HepG2 (cell line): ENCODE measurements at regions not wholly inside any gene's neighbourhood (a gene's known extent, or its start where the extent isn't known, plus 50 kb on each side); places are given as distances from the start of the nearest gene placed in this dataset.
"Not testable (repeated sequence)": the region's sequence is repeated elsewhere in the genome, so short reads cannot be mapped to it uniquely, and the experiment has no call there.

Source experiments
- ATAC-seq: fragments of 200-7000 bp; cut with Tn5 transposase; 3 replicates; pipeline ENCODE4 v1.9.1; 2020; ENCODE audit warnings: mild to moderate bottlenecking, moderate library complexity
- BruUV-seq: library from RNA; stranded (reverse); fragments of 400-500 nt; replicated peaks from 2 replicates; lab custom pipeline; 2021; lab: Mats Ljungman, UMichigan
- CTCF ChIA-PET: fragments of 300-600 bp; formaldehyde crosslinking; extraction: SDS; loops from one replicate; lab custom pipeline; 2021; ENCODE audit warnings: low total read pairs, inconsistent platforms, low intra/inter-chr PET ratio; lab: Yijun Ruan, JAX
- POLR2A ChIA-PET: fragments of 350-600 bp; sonication (Branson Sonifier 250); formaldehyde crosslinking; loops from one replicate; lab custom pipeline; 2020; ENCODE audit warnings: antibody characterized with exemption, inconsistent platforms; lab: Yijun Ruan, JAX
- DNase-seq: peaks from one replicate; pipeline ENCODE4 v3.0.0-alpha.2; 2015; ENCODE audit warnings: low spot score
- FAIRE-seq: peaks from 3 replicates; lab custom pipeline; 2011; peaks lifted over from hg19 to GRCh38; lab: Jason Lieb, UNC
- H2AFZ ChIP-seq: one replicate; pipeline ENCODE4 v1.6.1; 2011; ENCODE audit warnings: low read length, inconsistent platforms
- H3K27ac ChIP-seq: fragments of 300-600 bp; 3 replicates; pipeline ENCODE4 v1.8.0; 2011; ENCODE audit warnings: mixed run types, mild to moderate bottlenecking, mixed read lengths, low read length, inconsistent platforms; ENCODE audit not compliant: insufficient read depth; ENCODE audit errors: extremely low read length
- H3K27me3 ChIP-seq, 2 experiments: fragments of 200-600 bp in 1 of 2; 2 replicates in 1 of 2; 3 replicates in 1 of 2; pipeline versions ENCODE4 v1.6.0 to v1.8.0; 2011; ENCODE audit warnings: low read length in 2 of 2, mild to moderate bottlenecking in 2 of 2, moderate library complexity in 2 of 2, inconsistent platforms in 1 of 2; ENCODE audit not compliant: insufficient read depth in 2 of 2, control insufficient read depth in 1 of 2
- H3K36me3 ChIP-seq, 2 experiments: fragments of 200-600 bp in 1 of 2; replicated peaks in 1 of 2; 2 replicates in 1 of 2; 3 replicates in 1 of 2; pipeline versions ENCODE4 v1.5.1 to v1.8.0; 2011; ENCODE audit warnings: low read length in 2 of 2, inconsistent platforms in 1 of 2; ENCODE audit not compliant: insufficient read depth in 2 of 2, control insufficient read depth in 1 of 2
- H3K4me1 ChIP-seq: 2 replicates; pipeline ENCODE4 v1.5.1; 2012; ENCODE audit warnings: low read length, inconsistent platforms; ENCODE audit not compliant: insufficient read depth
- H3K4me2 ChIP-seq: 2 replicates; pipeline ENCODE4 v1.6.0; 2011; ENCODE audit warnings: low read depth, low read length, inconsistent platforms
- H3K4me3 ChIP-seq, 3 experiments: fragments of 200-600 bp in 1 of 3; sonication (generic), shearing (Covaris generic) in 1 of 3; replicated peaks in 1 of 3; 2 replicates each; pipeline ENCODE4 v1.5.1; 2011 to 2016; ENCODE audit warnings: low read length in 3 of 3, inconsistent platforms in 2 of 3, low read depth in 2 of 3, mild to moderate bottlenecking in 2 of 3, control low read depth in 1 of 3, mixed read lengths in 1 of 3; ENCODE audit not compliant: insufficient read depth in 1 of 3
- H3K79me2 ChIP-seq: one replicate; pipeline ENCODE4 v1.6.1; 2011; ENCODE audit warnings: low read length, inconsistent platforms; ENCODE audit not compliant: insufficient read depth
- H3K9ac ChIP-seq: 2 replicates; pipeline ENCODE4 v1.6.0; 2011; ENCODE audit warnings: mild to moderate bottlenecking, low read depth, low read length, inconsistent platforms; ENCODE audit not compliant: insufficient read depth
- H3K9me3 ChIP-seq: 2 replicates; pipeline ENCODE4 v1.5.1; 2012; ENCODE audit warnings: mild to moderate bottlenecking, low read length
- H4K20me1 ChIP-seq: 2 replicates; pipeline ENCODE4 v1.6.0; 2011; ENCODE audit warnings: inconsistent platforms, mild to moderate bottlenecking, low read length, moderate library complexity; ENCODE audit not compliant: insufficient read depth
- ADNP ChIP-seq: sonication (generic); formaldehyde crosslinking; IDR thresholded peaks from 2 replicates; pipeline ENCODE4 v1.4.0; 2020; ENCODE audit warnings: missing genetic modification reagents
- ISX ChIP-seq: sonication (generic); formaldehyde crosslinking; conservative IDR thresholded peaks from 2 replicates; pipeline ENCODE4 v1.5.0; 2020; ENCODE audit warnings: missing genetic modification reagents
- MLLT10 ChIP-seq: sonication (generic); formaldehyde crosslinking; IDR thresholded peaks from 2 replicates; pipeline ENCODE4 v1.4.0; 2020; ENCODE audit warnings: missing genetic modification reagents
- SNRNP70 ChIP-seq: fragments of 200-400 bp; formaldehyde crosslinking; IDR thresholded peaks from 2 replicates; pipeline ENCODE4 v1.6.1; 2017; ENCODE audit warnings: mild to moderate bottlenecking, low read depth, low read length, moderate library complexity
- SP140L ChIP-seq: sonication (generic); formaldehyde crosslinking; IDR thresholded peaks from 2 replicates; pipeline ENCODE4 v1.4.0; 2020; ENCODE audit warnings: missing genetic modification reagents, borderline replicate concordance
- ZNF597 ChIP-seq: sonication (generic); formaldehyde crosslinking; IDR thresholded peaks from 2 replicates; pipeline ENCODE4 v1.5.0; 2020; ENCODE audit warnings: missing genetic modification reagents
- ZNF609 ChIP-seq: sonication (generic); formaldehyde crosslinking; IDR thresholded peaks from 2 replicates; pipeline ENCODE4 v1.4.0; 2020; ENCODE audit warnings: mild to moderate bottlenecking, missing genetic modification reagents, borderline replicate concordance
- ZNF772 ChIP-seq: sonication (generic); formaldehyde crosslinking; IDR thresholded peaks from 2 replicates; pipeline ENCODE4 v1.5.0; 2020; ENCODE audit warnings: mild to moderate bottlenecking, missing genetic modification reagents
- ZNF839 ChIP-seq: sonication (generic); formaldehyde crosslinking; IDR thresholded peaks from 2 replicates; pipeline ENCODE4 v1.4.0; 2020; ENCODE audit warnings: missing genetic modification reagents, mild to moderate bottlenecking, borderline replicate concordance
- WGBS: methylation state at CpG from one replicate; pipeline ENCODE4 v1.1.6; 2017; ENCODE audit warnings: low lambda C conversion rate; 5-methylcytosine and 5-hydroxymethylcytosine counted together
- in situ Hi-C: cut with HindIII; loops from 2 replicates; pipeline ENCODE4 v1.10.0; 2017; ENCODE audit warnings: low pct_unique_long_range_greater_than_20kb; ENCODE audit not compliant: extremely low pct_ligation_motif_present
- intact Hi-C: fragments of 100-400 bp; cut with micrococcal nuclease; formaldehyde crosslinking; loops from one replicate; pipeline ENCODE4 v1.10.0; 2022; ENCODE audit not compliant: unreplicated experiment

DNA sequence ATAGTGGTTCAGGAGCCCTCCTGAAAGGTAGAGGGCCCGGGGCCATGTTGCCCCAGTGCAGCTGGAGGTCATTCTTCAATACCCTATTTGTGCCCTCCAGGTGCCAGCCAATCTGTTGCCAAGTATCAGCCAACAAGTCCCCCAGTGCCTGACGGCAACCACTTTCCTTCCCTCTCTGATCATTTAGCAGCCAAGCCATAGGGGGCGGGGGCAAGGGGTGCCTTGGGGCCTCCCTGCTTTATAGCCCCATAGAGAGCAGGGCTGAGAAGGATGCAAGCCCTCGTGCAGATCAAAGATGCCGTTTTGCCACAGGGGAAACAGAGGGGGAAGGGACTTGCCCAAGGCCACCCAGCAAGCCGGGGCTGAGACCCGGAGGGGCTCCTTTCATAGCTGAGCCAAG lies 149.0 kb upstream of the CHST15 start (continued):
- TF ChIP-seq ZNF597 (no peak), ZNF839 (CRISPR knock-in tag) (no peak), ISX (no peak), SNRNP70 (no peak)
- TF ChIP-seq, all 625 proteins: peak for 0

DNA sequence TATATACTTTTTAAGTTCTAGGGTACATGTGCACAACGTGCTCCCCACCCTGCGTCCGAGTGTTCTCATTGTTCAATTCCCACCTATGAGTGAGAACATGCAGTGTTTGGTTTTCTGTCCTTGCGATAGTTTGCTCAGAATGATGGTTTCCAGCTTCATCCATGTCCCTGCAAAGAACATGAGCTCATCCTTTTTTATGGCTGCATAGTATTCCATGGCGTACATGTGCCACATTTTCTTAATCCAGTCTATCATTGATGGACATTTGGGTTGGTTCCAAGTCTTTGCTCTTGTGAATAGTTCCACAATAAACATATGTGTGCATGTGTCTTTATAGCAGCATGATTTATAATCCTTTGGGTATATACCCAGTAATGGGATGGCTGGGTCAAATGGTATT lies 148.1 kb upstream of the CHST15 start:
- H3K4me3 ChIP-seq, FAIRE-seq, H4K20me1 ChIP-seq, DNase-seq, H2AFZ ChIP-seq, H3K9ac ChIP-seq, H3K36me3 ChIP-seq, H3K9me3 ChIP-seq, intact Hi-C loops, H3K4me1 ChIP-seq, H3K27ac ChIP-seq, CTCF ChIA-PET, H3K79me2 ChIP-seq, in situ Hi-C loops, POLR2A ChIA-PET, BruUV-seq, H3K4me2 ChIP-seq, ATAC-seq: not testable (repeated sequence)
- 61% methylated on average over 5 of the region's 5 CpGs for WGBS
- H3K27me3 ChIP-seq = peaks cover 2 to 22% of the 10 kb centered on the region in 2 experiments; a peak in 3 of 5 replicates

- DNase-seq = no peak
- ChIA-PET CTCF (no interaction called here), POLR2A (no interaction called here)
- no peak for ATAC-seq
- Histone ChIP-seq H3K4me2 (no peak overlapping the region), H3K9ac (no peak overlapping the region), H3K27me3 (peaks cover 2 to 19% of the 10 kb centered on the region in 2 experiments; a peak in 3 of 5 replicates), H3K4me1 (no peaks in the 10 kb centered on the region), H2AFZ (no peak overlapping the region), H3K9me3 (no peaks in the 10 kb centered on the region), H3K79me2 (no peaks in the 10 kb centered on the region), H3K4me3 (no peak overlapping the region), H3K36me3 (no peaks in the 10 kb centered on the region), H4K20me1 (no peaks in the 10 kb centered on the region), H3K27ac (no peak overlapping the region)
- WGBS = 13% methylated on average over 13 of the region's 17 CpGs
- FAIRE-seq = no peak
- in situ Hi-C loops = no loop called here
- intact Hi-C loops = no loop called here
- no TSS peak for BruUV-seq
- TF ChIP-seq ZNF609 (CRISPR knock-in tag) (no peak), ADNP (no peak), SP140L (CRISPR knock-in tag) (no peak), MLLT10 (CRISPR knock-in tag) (no peak), ZNF772 (CRISPR knock-in tag) (no peak)
Observed at GRCh38 chr10:124240839-124241291, 147.5 kb upstream of the CHST15 start.
